Upper lobe of left lung (tissue), 4 donors: ENCODE measurements at regions not wholly inside any gene's neighbourhood (a gene's known extent, or its start where the extent isn't known, plus 50 kb on each side); places are given as distances from the start of the nearest gene placed in this dataset.

Experiments
- CTCF ChIP-seq, 6 experiments: fragments of 450-650 bp in 4 of 6; fragments of 200-600 bp in 2 of 6; sonication (generic) in 2 of 6; IDR thresholded peaks; one replicate each; pipeline ENCODE4 v1.5.1; 2016 to 2019; ENCODE audit warnings: antibody characterized with exemption in 6 of 6
- EP300 ChIP-seq, 4 donors: sonication (generic); formaldehyde crosslinking; IDR thresholded peaks; one replicate each; pipeline ENCODE4 v1.5.1; 2017; ENCODE audit warnings: antibody characterized with exemption in 4 of 4, control low read depth in 2 of 4
- POLR2A ChIP-seq, 4 donors: fragments of 450-650 bp; IDR thresholded peaks; one replicate each; pipeline ENCODE4 v1.5.1; 2016 to 2017; ENCODE audit warnings: antibody characterized with exemption in 4 of 4, mild to moderate bottlenecking in 2 of 4
- POLR2AphosphoS5 ChIP-seq, 2 donors: sonication (generic); formaldehyde crosslinking; IDR thresholded peaks; one replicate each; pipeline ENCODE4 v1.5.1; 2017; ENCODE audit warnings: antibody characterized with exemption in 2 of 2

- no peak for TF ChIP-seq POLR2AphosphoS5 (IDR thresholded peaks at IDR 0.05)
- TF ChIP-seq CTCF (IDR thresholded peaks at IDR 0.05), result no peak
- TF ChIP-seq EP300 (IDR thresholded peaks at IDR 0.05), result no peak
- TF ChIP-seq POLR2A (IDR thresholded peaks at IDR 0.05), result no peak
Measured at GRCh38 chr13:33994826-33995502, 177.0 kb downstream of the RFC3 start.
